ENCODE measurements at regions not wholly inside any gene's neighbourhood (a gene's known extent, or its start where the extent isn't known, plus 50 kb on each side); places are given as distances from the start of the nearest gene placed in this dataset.

GRCh38 chr9:32278991-32279390 lies 105.5 kb upstream of the ACO1 start:
- Histone ChIP-seq H3K27ac (no peak overlapping the region), H3K36me3 (no peaks in the 10 kb centered on the region), H3K4me3 (no peak overlapping the region), H3K27me3 (ENCODE audit: low read depth) (no peaks in the 10 kb centered on the region), H3K9me3 (no peaks in the 10 kb centered on the region), H3K4me1 (no peaks in the 10 kb centered on the region)
- ATAC-seq = no peak
- intact Hi-C loops (cut with DNase I) = no loop called here
- TF ChIP-seq CTCF (IDR thresholded peaks at IDR 0.05) = no peak
- no peak for DNase-seq

- Histone ChIP-seq H3K4me1 (no peaks in the 10 kb centered on the region), H3K27ac (no peak overlapping the region), H3K4me3 (no peak overlapping the region), H3K27me3 (ENCODE audit: low read depth) (no peaks in the 10 kb centered on the region), H3K9me3 (no peaks in the 10 kb centered on the region), H3K36me3 (no peaks in the 10 kb centered on the region)
- ATAC-seq = no peak
- no peak for DNase-seq
- TF ChIP-seq CTCF (IDR thresholded peaks at IDR 0.05) = no peak
- intact Hi-C loops (cut with DNase I) = no loop called here
Observed at GRCh38 chr9:32289756-32290155, 94.7 kb upstream of the ACO1 start.

- Histone ChIP-seq H3K27me3 (ENCODE audit: low read depth) (no peaks in the 10 kb centered on the region), H3K27ac (no peak overlapping the region), H3K4me1 (no peaks in the 10 kb centered on the region), H3K4me3 (no peak overlapping the region), H3K9me3 (no peaks in the 10 kb centered on the region), H3K36me3 (no peaks in the 10 kb centered on the region)
- TF ChIP-seq CTCF (IDR thresholded peaks at IDR 0.05) = no peak
- intact Hi-C loops (cut with DNase I) = no loop called here
- no peak for ATAC-seq
- no peak for DNase-seq
Observed at GRCh38 chr9:32291370-32291769, 93.1 kb upstream of the ACO1 start.

GRCh38 chr9:32292611-32293010 lies 91.8 kb upstream of the ACO1 start:
- no peak for TF ChIP-seq CTCF (IDR thresholded peaks at IDR 0.05)
- H3K4me3 ChIP-seq = no peak overlapping the region
- no peak overlapping the region for H3K27ac ChIP-seq
- no peaks in the 10 kb centered on the region for H3K36me3 ChIP-seq
- H3K27me3 ChIP-seq (ENCODE audit: low read depth) = no peaks in the 10 kb centered on the region
- DNase-seq = no peak
- ATAC-seq = no peak
- H3K4me1 ChIP-seq = no peaks in the 10 kb centered on the region
- intact Hi-C loops (cut with DNase I) = no loop called here
- no peaks in the 10 kb centered on the region for H3K9me3 ChIP-seq

GRCh38 chr9:32293091-32293490 lies 91.4 kb upstream of the ACO1 start:
- TF ChIP-seq CTCF (IDR thresholded peaks at IDR 0.05) = no peak
- Histone ChIP-seq H3K4me3 (no peak overlapping the region), H3K9me3 (no peaks in the 10 kb centered on the region), H3K27me3 (ENCODE audit: low read depth) (no peaks in the 10 kb centered on the region), H3K4me1 (no peaks in the 10 kb centered on the region), H3K27ac (no peak overlapping the region), H3K36me3 (no peaks in the 10 kb centered on the region)
- no peak for ATAC-seq
- no peak for DNase-seq
- intact Hi-C loops (cut with DNase I) = no loop called here

- no peaks in the 10 kb centered on the region for H3K27me3 ChIP-seq (ENCODE audit: low read depth)
- no peak for TF ChIP-seq CTCF (IDR thresholded peaks at IDR 0.05)
- no peaks in the 10 kb centered on the region for H3K36me3 ChIP-seq
- intact Hi-C loops (cut with DNase I) = no loop called here
- DNase-seq (no peak), ATAC-seq (no peak)
- H3K27ac ChIP-seq = no peak overlapping the region
- no peak overlapping the region for H3K4me3 ChIP-seq
- no peaks in the 10 kb centered on the region for H3K4me1 ChIP-seq
- H3K9me3 ChIP-seq = no peaks in the 10 kb centered on the region
Observed at GRCh38 chr9:32294106-32294505, 90.3 kb upstream of the ACO1 start.
